Endodermal cell (in vitro differentiated cells): ENCODE measurements at regions not wholly inside any gene's neighbourhood (a gene's known extent, or its start where the extent isn't known, plus 50 kb on each side); places are given as distances from the start of the nearest gene placed in this dataset.
"Not testable (repeated sequence)": the region's sequence is repeated elsewhere in the genome, so short reads cannot be mapped to it uniquely, and the experiment has no call there.

Experiments
- DNase-seq: peaks from one replicate; pipeline ENCODE4 v3.0.0-alpha.2; 2017
- H3K27ac ChIP-seq: 2 replicates; pipeline ENCODE4 v1.5.1; 2013; ENCODE audit warnings: mild to moderate bottlenecking, low read depth, low read length, moderate library complexity
- H3K27me3 ChIP-seq: 2 replicates; pipeline ENCODE4 v1.6.1; 2013; ENCODE audit warnings: mild to moderate bottlenecking, low read length, moderate library complexity; ENCODE audit not compliant: insufficient read depth, control insufficient read depth, poor library complexity, severe bottlenecking
- H3K36me3 ChIP-seq: 2 replicates; pipeline ENCODE4 v1.7.0; 2013; ENCODE audit warnings: mild to moderate bottlenecking, low read length, moderate library complexity; ENCODE audit not compliant: control insufficient read depth, insufficient read depth
- H3K4me1 ChIP-seq: one replicate; pipeline ENCODE4 v1.7.0; 2013; ENCODE audit warnings: low read length; ENCODE audit not compliant: control insufficient read depth, insufficient read depth
- H3K4me3 ChIP-seq: 2 replicates; pipeline ENCODE4 v1.5.1; 2013; ENCODE audit warnings: mild to moderate bottlenecking, low read length, moderate library complexity
- H3K9ac ChIP-seq: 2 replicates; pipeline ENCODE4 v1.6.1; 2013; ENCODE audit warnings: mild to moderate bottlenecking, low read length, moderate library complexity; ENCODE audit not compliant: poor library complexity, severe bottlenecking; ENCODE audit errors: extremely low read depth
- H3K9me3 ChIP-seq: 2 replicates; pipeline ENCODE4 v1.6.1; 2013; ENCODE audit warnings: mild to moderate bottlenecking, low read length, moderate library complexity; ENCODE audit not compliant: control insufficient read depth
- H3K27ac Mint-ChIP-seq: 2 replicates; pipeline ENCODE4 v1.8.0; 2020; ENCODE audit warnings: mixed read lengths
- H3K27me3 Mint-ChIP-seq: 2 replicates; pipeline ENCODE4 v1.8.0; 2021; ENCODE audit warnings: mild to moderate bottlenecking, mixed read lengths; ENCODE audit not compliant: insufficient read depth
- H3K36me3 Mint-ChIP-seq: 2 replicates; pipeline ENCODE4 v1.8.0; 2020; ENCODE audit warnings: low read depth, mixed read lengths
- H3K4me1 Mint-ChIP-seq: 2 replicates; pipeline ENCODE4 v1.8.0; 2020; ENCODE audit warnings: mixed read lengths
- H3K4me3 Mint-ChIP-seq: 2 replicates; pipeline ENCODE4 v1.8.0; 2020; ENCODE audit warnings: mild to moderate bottlenecking, moderate library complexity, mixed read lengths
- H3K9me3 Mint-ChIP-seq: 2 replicates; pipeline ENCODE4 v1.8.0; 2020; ENCODE audit warnings: mild to moderate bottlenecking, mixed read lengths
- WGBS, 2 experiments: methylation state at CpG; one replicate each; pipeline versions ENCODE4 v1.1.5 to v1.1.7; 2013; ENCODE audit warnings: missing lambda C conversion rate in 2 of 2, mixed read lengths in 1 of 2; ENCODE audit not compliant: insufficient coverage in 1 of 2, insufficient read length in 1 of 2; 5-methylcytosine and 5-hydroxymethylcytosine counted together
- TF ChIP-seq, protein P1 (sequence below): fragments of 200-600 bp; sonication (generic); conservative IDR thresholded peaks from 2 replicates; pipeline ENCODE4 v1.5.0; 2021; ENCODE audit warnings: antibody characterized with exemption, mild to moderate bottlenecking

DNA sequence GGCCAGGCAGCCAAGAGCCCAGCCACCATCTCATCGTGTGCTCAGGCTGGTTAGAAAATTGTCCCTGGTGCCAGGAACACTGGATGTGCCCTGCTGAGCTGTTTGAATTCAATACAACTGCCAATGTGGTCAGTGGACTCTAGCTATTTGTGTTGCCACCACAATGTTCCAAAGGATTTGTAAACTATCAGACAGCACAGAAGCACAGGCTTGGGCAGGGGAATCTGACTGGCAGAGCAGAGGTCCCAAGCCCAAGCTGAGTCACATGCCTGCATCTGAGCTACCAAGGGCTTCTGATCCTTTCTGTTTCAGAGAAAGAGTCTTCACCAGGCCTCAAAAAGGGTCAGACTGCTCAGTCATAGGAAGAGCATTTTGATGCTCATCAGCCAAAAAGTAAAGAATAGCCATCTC lies 232.1 kb upstream of the SEMA3C start:
- H3K9me3 ChIP-seq, result no peaks in the 10 kb centered on the region
- no peaks in the 10 kb centered on the region for H3K27me3 Mint-ChIP-seq
- TF ChIP-seq, protein P1, sequence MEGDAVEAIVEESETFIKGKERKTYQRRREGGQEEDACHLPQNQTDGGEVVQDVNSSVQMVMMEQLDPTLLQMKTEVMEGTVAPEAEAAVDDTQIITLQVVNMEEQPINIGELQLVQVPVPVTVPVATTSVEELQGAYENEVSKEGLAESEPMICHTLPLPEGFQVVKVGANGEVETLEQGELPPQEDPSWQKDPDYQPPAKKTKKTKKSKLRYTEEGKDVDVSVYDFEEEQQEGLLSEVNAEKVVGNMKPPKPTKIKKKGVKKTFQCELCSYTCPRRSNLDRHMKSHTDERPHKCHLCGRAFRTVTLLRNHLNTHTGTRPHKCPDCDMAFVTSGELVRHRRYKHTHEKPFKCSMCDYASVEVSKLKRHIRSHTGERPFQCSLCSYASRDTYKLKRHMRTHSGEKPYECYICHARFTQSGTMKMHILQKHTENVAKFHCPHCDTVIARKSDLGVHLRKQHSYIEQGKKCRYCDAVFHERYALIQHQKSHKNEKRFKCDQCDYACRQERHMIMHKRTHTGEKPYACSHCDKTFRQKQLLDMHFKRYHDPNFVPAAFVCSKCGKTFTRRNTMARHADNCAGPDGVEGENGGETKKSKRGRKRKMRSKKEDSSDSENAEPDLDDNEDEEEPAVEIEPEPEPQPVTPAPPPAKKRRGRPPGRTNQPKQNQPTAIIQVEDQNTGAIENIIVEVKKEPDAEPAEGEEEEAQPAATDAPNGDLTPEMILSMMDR, result no peak
- H3K4me1 ChIP-seq, result peaks cover 5% of the 10 kb centered on the region
- no peaks in the 10 kb centered on the region for H3K36me3 ChIP-seq
- no peak overlapping the region for H3K27ac Mint-ChIP-seq
- H3K4me1 Mint-ChIP-seq, result peaks cover 25% of the 10 kb centered on the region
- H3K36me3 Mint-ChIP-seq, result no peaks in the 10 kb centered on the region
- no peaks in the 10 kb centered on the region for H3K27me3 ChIP-seq
- H3K4me3 Mint-ChIP-seq, result no peak overlapping the region
- H3K9me3 Mint-ChIP-seq, result peaks cover 5% of the 10 kb centered on the region
- H3K27ac ChIP-seq, result no peak overlapping the region
- no peak for DNase-seq
- H3K4me3 ChIP-seq, result no peak overlapping the region
- 56 to 70% methylated on average over 1 of the region's 1 CpG for WGBS, 2 experiments
- no peak overlapping the region for H3K9ac ChIP-seq

DNA sequence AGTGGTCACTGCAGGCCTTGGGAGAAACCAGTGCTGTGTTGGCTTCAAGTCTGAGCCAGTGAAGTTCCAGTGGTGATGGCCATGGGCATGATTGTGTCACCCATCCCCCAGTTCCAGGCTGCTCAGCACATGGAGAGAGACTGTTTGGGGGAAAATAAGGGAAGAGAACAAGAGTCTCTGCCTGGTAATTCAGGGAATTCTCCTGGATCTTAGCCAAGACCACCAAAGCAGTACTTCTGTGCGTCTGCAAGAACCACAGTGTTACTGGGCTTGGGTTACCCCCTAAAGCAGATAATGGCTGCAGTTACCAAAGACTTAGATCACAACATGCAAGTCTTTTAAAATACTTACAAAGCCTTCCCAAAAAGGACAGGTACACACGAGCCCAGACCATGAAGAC lies 225.0 kb upstream of the SEMA3C start:
- Histone ChIP-seq H3K4me3 (no peak overlapping the region), H3K9me3 (no peaks in the 10 kb centered on the region), H3K27me3 (no peaks in the 10 kb centered on the region), H3K9ac (no peak overlapping the region), H3K36me3 (no peaks in the 10 kb centered on the region), H3K27ac (no peak overlapping the region), H3K4me1 (no peaks in the 10 kb centered on the region)
- H3K27me3 Mint-ChIP-seq, result no peaks in the 10 kb centered on the region
- WGBS, 2 experiments, result 90 to 93% methylated on average over 1 to 2 of the region's 2 CpGs
- no peak overlapping the region for H3K27ac Mint-ChIP-seq
- TF ChIP-seq, protein P1, result no peak
- no peaks in the 10 kb centered on the region for H3K36me3 Mint-ChIP-seq
- no peak overlapping the region for H3K4me3 Mint-ChIP-seq
- H3K9me3 Mint-ChIP-seq, result peaks cover 20% of the 10 kb centered on the region
- no peaks in the 10 kb centered on the region for H3K4me1 Mint-ChIP-seq
- no peak for DNase-seq

DNA sequence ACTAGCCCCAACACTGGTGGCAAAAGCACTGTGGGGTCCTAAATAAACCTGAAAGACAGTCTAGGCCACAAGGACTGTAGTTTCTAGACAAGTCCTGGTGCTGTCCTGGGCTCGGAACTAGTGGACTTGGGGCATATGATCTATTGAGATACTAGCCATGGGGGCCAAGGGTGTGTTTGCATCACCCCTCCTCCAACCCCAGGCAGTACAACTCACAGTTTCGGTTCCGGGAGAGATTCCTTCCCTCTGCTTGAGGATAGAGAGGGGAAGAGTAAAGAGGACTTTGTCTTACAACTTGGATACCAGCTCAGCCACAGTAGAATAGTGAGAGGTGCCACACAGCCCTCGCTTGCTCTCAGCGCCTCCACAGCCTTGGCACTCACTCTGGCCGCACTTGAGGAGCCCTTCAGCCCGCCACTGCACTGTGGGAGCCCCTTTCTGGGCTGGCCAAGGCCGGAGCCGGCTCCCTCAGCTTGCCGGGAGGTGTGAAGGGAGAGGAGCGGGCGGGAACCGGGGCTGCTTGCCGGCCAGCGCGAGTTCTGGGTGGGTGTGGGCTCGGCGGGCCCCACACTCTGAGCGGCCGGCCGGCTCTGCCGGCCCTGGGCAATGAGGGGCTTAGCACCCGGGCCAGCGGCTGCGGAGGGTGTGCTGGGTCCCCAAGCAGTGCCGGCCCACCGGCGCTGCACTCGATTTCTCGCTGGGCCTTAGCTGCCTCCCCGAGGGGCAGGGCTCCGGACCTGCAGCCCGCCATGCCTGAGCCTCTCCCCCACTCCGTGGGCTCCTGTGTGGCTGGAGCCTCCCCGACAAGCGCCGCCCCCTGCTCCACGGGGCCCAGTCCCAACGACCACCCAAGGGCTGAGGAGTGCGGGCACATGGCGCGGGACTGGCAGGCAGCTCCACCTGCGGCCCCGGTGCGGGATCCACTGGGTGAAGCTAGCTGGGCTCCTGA lies 222.7 kb upstream of the SEMA3C start:
- not testable (repeated sequence) for H3K27ac Mint-ChIP-seq, H3K4me1 Mint-ChIP-seq

More for the DNA sequence above, 222.7 kb upstream of the SEMA3C start:
- H3K27me3 ChIP-seq, H3K27me3 Mint-ChIP-seq, H3K4me3 Mint-ChIP-seq, H3K27ac ChIP-seq, H3K36me3 ChIP-seq, H3K4me3 ChIP-seq, H3K4me1 ChIP-seq, H3K9me3 ChIP-seq, DNase-seq, H3K9ac ChIP-seq, H3K36me3 Mint-ChIP-seq: not testable (repeated sequence)
- 94 to 99% methylated on average over 18 to 45 of the region's 45 CpGs for WGBS, 2 experiments
- H3K9me3 Mint-ChIP-seq, result peaks cover 20% of the 10 kb centered on the region
